WTC11 (cell line): ENCODE measurements at regions not wholly inside any gene's neighbourhood (a gene's known extent, or its start where the extent isn't known, plus 50 kb on each side); places are given as distances from the start of the nearest gene placed in this dataset.

ENCODE experiments used
- CBFB ChIP-seq: sonication (generic); formaldehyde crosslinking; IDR thresholded peaks from 2 replicates; pipeline ENCODE4 v1.8.1; 2022; ENCODE audit warnings: mild to moderate bottlenecking, low read depth, missing genetic modification reagents
- CREB1 ChIP-seq: sonication (generic); formaldehyde crosslinking; IDR thresholded peaks from 2 replicates; pipeline ENCODE4 v1.8.0; 2023; ENCODE audit warnings: mild to moderate bottlenecking, missing genetic modification reagents
- ELF4 ChIP-seq: sonication (generic); formaldehyde crosslinking; IDR thresholded peaks from 2 replicates; pipeline ENCODE4 v1.8.1; 2022; ENCODE audit warnings: low read depth, mild to moderate bottlenecking, moderate library complexity, missing genetic modification reagents
- ESRRA ChIP-seq: sonication (generic); formaldehyde crosslinking; IDR thresholded peaks from 2 replicates; pipeline ENCODE4 v1.8.1; 2022; ENCODE audit warnings: mild to moderate bottlenecking, missing genetic modification reagents, borderline replicate concordance
- ETV6 ChIP-seq: sonication (generic); formaldehyde crosslinking; IDR thresholded peaks from 2 replicates; pipeline ENCODE4 v1.8.1; 2022; ENCODE audit warnings: mild to moderate bottlenecking, missing genetic modification reagents
- GABPB1 ChIP-seq: sonication (generic); formaldehyde crosslinking; IDR thresholded peaks from 2 replicates; pipeline ENCODE4 v1.8.1; 2023; ENCODE audit warnings: mild to moderate bottlenecking, missing genetic modification reagents
- NFYB ChIP-seq: sonication (generic); formaldehyde crosslinking; conservative IDR thresholded peaks from 2 replicates; pipeline ENCODE4 v1.8.0; 2022; ENCODE audit warnings: low read depth, missing genetic modification reagents
- NR1H2 ChIP-seq: sonication (generic); formaldehyde crosslinking; IDR thresholded peaks from 2 replicates; pipeline ENCODE4 v1.9.0; 2021; ENCODE audit warnings: mild to moderate bottlenecking, moderate library complexity, missing genetic modification reagents
- NR2C2 ChIP-seq: sonication (generic); formaldehyde crosslinking; IDR thresholded peaks from 2 replicates; pipeline ENCODE4 v1.8.0; 2022; ENCODE audit warnings: mild to moderate bottlenecking, missing genetic modification reagents
- ZNF121 ChIP-seq: sonication (generic); formaldehyde crosslinking; IDR thresholded peaks from 2 replicates; pipeline ENCODE4 v1.8.0; 2023; ENCODE audit warnings: missing genetic modification reagents
- ZNF317 ChIP-seq: sonication (generic); formaldehyde crosslinking; IDR thresholded peaks from 2 replicates; pipeline ENCODE4 v1.8.1; 2023; ENCODE audit warnings: low read depth, mild to moderate bottlenecking, moderate library complexity, missing genetic modification reagents, borderline replicate concordance
- TF ChIP-seq, protein P1 (sequence below): sonication (generic); formaldehyde crosslinking; IDR thresholded peaks from 2 replicates; pipeline ENCODE4 v1.8.0; 2022; ENCODE audit warnings: mild to moderate bottlenecking, missing genetic modification reagents
- TF ChIP-seq, protein P2 (sequence below): fragments of 200-600 bp; IDR thresholded peaks from 2 replicates; pipeline ENCODE4 v1.8.0; 2022; ENCODE audit warnings: antibody characterized with exemption
- TF ChIP-seq, protein P3 (sequence below): sonication (generic); formaldehyde crosslinking; IDR thresholded peaks from 2 replicates; pipeline ENCODE4 v1.8.1; 2023; ENCODE audit warnings: mild to moderate bottlenecking, moderate library complexity, missing genetic modification reagents

DNA sequence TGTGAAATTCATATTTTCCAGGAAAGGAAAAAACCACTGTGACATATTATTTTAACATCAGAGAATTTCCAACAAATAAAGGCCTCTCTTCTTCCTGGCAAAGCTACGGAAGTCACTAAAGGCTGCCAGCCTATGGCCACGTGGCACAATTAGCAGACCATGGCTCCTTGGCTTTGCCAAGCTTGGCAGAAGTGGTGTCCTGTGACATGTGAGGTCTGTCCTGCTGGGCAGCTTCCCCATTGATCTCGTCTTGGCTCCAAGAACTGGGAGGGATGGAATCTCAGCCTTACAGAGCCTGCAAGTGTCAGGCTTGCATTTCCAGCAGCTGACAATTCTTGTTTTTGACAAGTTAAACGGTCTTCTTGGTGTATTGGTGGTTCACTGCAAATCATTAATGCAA lies 226.9 kb upstream of the THSD7B start:
- TF ChIP-seq, protein P1, sequence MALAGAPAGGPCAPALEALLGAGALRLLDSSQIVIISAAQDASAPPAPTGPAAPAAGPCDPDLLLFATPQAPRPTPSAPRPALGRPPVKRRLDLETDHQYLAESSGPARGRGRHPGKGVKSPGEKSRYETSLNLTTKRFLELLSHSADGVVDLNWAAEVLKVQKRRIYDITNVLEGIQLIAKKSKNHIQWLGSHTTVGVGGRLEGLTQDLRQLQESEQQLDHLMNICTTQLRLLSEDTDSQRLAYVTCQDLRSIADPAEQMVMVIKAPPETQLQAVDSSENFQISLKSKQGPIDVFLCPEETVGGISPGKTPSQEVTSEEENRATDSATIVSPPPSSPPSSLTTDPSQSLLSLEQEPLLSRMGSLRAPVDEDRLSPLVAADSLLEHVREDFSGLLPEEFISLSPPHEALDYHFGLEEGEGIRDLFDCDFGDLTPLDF (CRISPR knock-in tag): no peak
- no peak for TF ChIP-seq CBFB (CRISPR knock-in tag)
- TF ChIP-seq ZNF121 (CRISPR knock-in tag): no peak
- no peak for TF ChIP-seq ETV6
- no peak for TF ChIP-seq ESRRA
- TF ChIP-seq, protein P2, sequence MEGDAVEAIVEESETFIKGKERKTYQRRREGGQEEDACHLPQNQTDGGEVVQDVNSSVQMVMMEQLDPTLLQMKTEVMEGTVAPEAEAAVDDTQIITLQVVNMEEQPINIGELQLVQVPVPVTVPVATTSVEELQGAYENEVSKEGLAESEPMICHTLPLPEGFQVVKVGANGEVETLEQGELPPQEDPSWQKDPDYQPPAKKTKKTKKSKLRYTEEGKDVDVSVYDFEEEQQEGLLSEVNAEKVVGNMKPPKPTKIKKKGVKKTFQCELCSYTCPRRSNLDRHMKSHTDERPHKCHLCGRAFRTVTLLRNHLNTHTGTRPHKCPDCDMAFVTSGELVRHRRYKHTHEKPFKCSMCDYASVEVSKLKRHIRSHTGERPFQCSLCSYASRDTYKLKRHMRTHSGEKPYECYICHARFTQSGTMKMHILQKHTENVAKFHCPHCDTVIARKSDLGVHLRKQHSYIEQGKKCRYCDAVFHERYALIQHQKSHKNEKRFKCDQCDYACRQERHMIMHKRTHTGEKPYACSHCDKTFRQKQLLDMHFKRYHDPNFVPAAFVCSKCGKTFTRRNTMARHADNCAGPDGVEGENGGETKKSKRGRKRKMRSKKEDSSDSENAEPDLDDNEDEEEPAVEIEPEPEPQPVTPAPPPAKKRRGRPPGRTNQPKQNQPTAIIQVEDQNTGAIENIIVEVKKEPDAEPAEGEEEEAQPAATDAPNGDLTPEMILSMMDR: no peak
- TF ChIP-seq NFYB: no peak
- TF ChIP-seq ELF4 (CRISPR knock-in tag): no peak
- TF ChIP-seq CREB1: no peak
- TF ChIP-seq ZNF317 (CRISPR knock-in tag): no peak
- no peak for TF ChIP-seq GABPB1 (CRISPR knock-in tag)
- TF ChIP-seq NR2C2 (CRISPR knock-in tag): no peak
- TF ChIP-seq, protein P3, sequence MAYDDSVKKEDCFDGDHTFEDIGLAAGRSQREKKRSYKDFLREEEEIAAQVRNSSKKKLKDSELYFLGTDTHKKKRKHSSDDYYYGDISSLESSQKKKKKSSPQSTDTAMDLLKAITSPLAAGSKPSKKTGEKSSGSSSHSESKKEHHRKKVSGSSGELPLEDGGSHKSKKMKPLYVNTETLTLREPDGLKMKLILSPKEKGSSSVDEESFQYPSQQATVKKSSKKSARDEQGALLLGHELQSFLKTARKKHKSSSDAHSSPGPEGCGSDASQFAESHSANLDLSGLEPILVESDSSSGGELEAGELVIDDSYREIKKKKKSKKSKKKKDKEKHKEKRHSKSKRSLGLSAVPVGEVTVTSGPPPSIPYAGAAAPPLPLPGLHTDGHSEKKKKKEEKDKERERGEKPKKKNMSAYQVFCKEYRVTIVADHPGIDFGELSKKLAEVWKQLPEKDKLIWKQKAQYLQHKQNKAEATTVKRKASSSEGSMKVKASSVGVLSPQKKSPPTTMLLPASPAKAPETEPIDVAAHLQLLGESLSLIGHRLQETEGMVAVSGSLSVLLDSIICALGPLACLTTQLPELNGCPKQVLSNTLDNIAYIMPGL: no peak
- TF ChIP-seq NR1H2 (CRISPR knock-in tag): no peak
